HEK293 (cell line): ENCODE measurements at regions not wholly inside any gene's neighbourhood (a gene's known extent, or its start where the extent isn't known, plus 50 kb on each side); places are given as distances from the start of the nearest gene placed in this dataset.

Source experiments
- CTCF ChIA-PET: fragments of 350-600 bp; formaldehyde crosslinking; extraction: SDS; loops from one replicate; lab custom pipeline; 2021; ENCODE audit warnings: antibody characterized with exemption; lab: Yijun Ruan, JAX
- POLR2A ChIA-PET: fragments of 300-600 bp; formaldehyde crosslinking; extraction: SDS; loops from one replicate; lab custom pipeline; 2020; ENCODE audit warnings: antibody characterized with exemption, inconsistent platforms; lab: Yijun Ruan, JAX
- H3K27ac ChIP-seq: fragments of 200-500 bp; sonication (Bioruptor generic); 2 replicates; pipeline ENCODE4 v1.5.1; 2014; ENCODE audit warnings: low read depth, low read length, control low read depth, inconsistent platforms; ENCODE audit errors: extremely low read depth
- H3K36me3 ChIP-seq, 2 experiments: fragments of 200-500 bp in 1 of 2; sonication (Bioruptor generic) in 1 of 2; 1 replicate in 1 of 2; 2 replicates in 1 of 2; pipeline ENCODE4 v1.5.1; 2014 to 2017; ENCODE audit warnings: inconsistent platforms in 2 of 2, low read length in 2 of 2; ENCODE audit not compliant: control insufficient read depth in 2 of 2, insufficient read depth in 1 of 2
- H3K4me1 ChIP-seq: fragments of 200-500 bp; sonication (Bioruptor generic); 2 replicates; pipeline ENCODE4 v1.5.1; 2014; ENCODE audit warnings: mild to moderate bottlenecking, low read length, inconsistent platforms; ENCODE audit not compliant: control insufficient read depth, insufficient read depth
- H3K4me3 ChIP-seq: 2 replicates; pipeline ENCODE4 v1.5.1; 2011; ENCODE audit warnings: low read depth, mild to moderate bottlenecking, control low read depth, low read length, moderate library complexity
- H3K9me3 ChIP-seq: fragments of 200-500 bp; sonication (Bioruptor generic); 2 replicates; pipeline ENCODE4 v1.5.1; 2014; ENCODE audit warnings: low read depth, low read length, inconsistent platforms; ENCODE audit not compliant: control insufficient read depth, insufficient read depth
- EGR2 ChIP-seq: fragments of 450-650 bp; formaldehyde crosslinking; IDR thresholded peaks from 2 replicates; pipeline ENCODE4 v1.5.1; 2016; ENCODE audit warnings: low read depth, missing biosample characterization, missing genetic modification characterization
- FEZF1 ChIP-seq: fragments of 450-650 bp; formaldehyde crosslinking; IDR thresholded peaks from 2 replicates; pipeline ENCODE4 v1.5.1; 2016; ENCODE audit warnings: missing biosample characterization, missing genetic modification characterization
- KLF16 ChIP-seq: fragments of 450-650 bp; formaldehyde crosslinking; IDR thresholded peaks from 2 replicates; pipeline ENCODE4 v1.5.1; 2017; ENCODE audit warnings: missing biosample characterization, missing genetic modification characterization
- KLF8 ChIP-seq: fragments of 450-650 bp; formaldehyde crosslinking; IDR thresholded peaks from 2 replicates; pipeline ENCODE4 v1.5.1; 2016; ENCODE audit warnings: missing biosample characterization, missing genetic modification characterization
- OSR2 ChIP-seq: fragments of 450-650 bp; formaldehyde crosslinking; IDR thresholded peaks from 2 replicates; pipeline ENCODE4 v1.5.1; 2016; ENCODE audit warnings: missing biosample characterization, missing genetic modification characterization
- OVOL3 ChIP-seq: fragments of 450-650 bp; formaldehyde crosslinking; IDR thresholded peaks from 2 replicates; pipeline ENCODE4 v1.5.1; 2016; ENCODE audit warnings: missing biosample characterization, missing genetic modification characterization
- RBAK ChIP-seq: fragments of 450-650 bp; formaldehyde crosslinking; IDR thresholded peaks from 2 replicates; pipeline ENCODE4 v1.5.1; 2016; ENCODE audit warnings: missing biosample characterization, missing genetic modification characterization
- WT1 ChIP-seq: fragments of 450-650 bp; formaldehyde crosslinking; IDR thresholded peaks from 2 replicates; pipeline ENCODE4 v1.5.1; 2016; ENCODE audit warnings: missing biosample characterization, missing genetic modification characterization
- ZIC2 ChIP-seq: fragments of 450-650 bp; formaldehyde crosslinking; IDR thresholded peaks from 2 replicates; pipeline ENCODE4 v1.5.1; 2016; ENCODE audit warnings: missing biosample characterization, missing genetic modification characterization
- ZNF121 ChIP-seq: fragments of 450-650 bp; formaldehyde crosslinking; IDR thresholded peaks from 2 replicates; pipeline ENCODE4 v1.5.1; 2016; ENCODE audit warnings: missing biosample characterization, missing genetic modification characterization
- ZNF16 ChIP-seq: fragments of 450-650 bp; formaldehyde crosslinking; IDR thresholded peaks from 2 replicates; pipeline ENCODE4 v1.5.1; 2016; ENCODE audit warnings: low read depth, missing biosample characterization, missing genetic modification characterization
- ZNF24 ChIP-seq: fragments of 450-650 bp; formaldehyde crosslinking; IDR thresholded peaks from 2 replicates; pipeline ENCODE4 v1.5.1; 2016; ENCODE audit warnings: missing biosample characterization, missing genetic modification characterization
- ZNF248 ChIP-seq: fragments of 450-650 bp; formaldehyde crosslinking; IDR thresholded peaks from 2 replicates; pipeline ENCODE4 v1.5.1; 2017; ENCODE audit warnings: missing biosample characterization, missing genetic modification characterization
- ZNF324 ChIP-seq: fragments of 450-650 bp; formaldehyde crosslinking; IDR thresholded peaks from 2 replicates; pipeline ENCODE4 v1.5.1; 2016; ENCODE audit warnings: missing biosample characterization, missing genetic modification characterization
- ZNF341 ChIP-seq: fragments of 450-650 bp; formaldehyde crosslinking; IDR thresholded peaks from 2 replicates; pipeline ENCODE4; 2016; ENCODE audit warnings: low read depth, missing biosample characterization, missing genetic modification characterization
- ZNF394 ChIP-seq: fragments of 450-650 bp; formaldehyde crosslinking; IDR thresholded peaks from 2 replicates; pipeline ENCODE4 v1.5.1; 2016; ENCODE audit warnings: missing biosample characterization, missing genetic modification characterization, mild to moderate bottlenecking, moderate library complexity, borderline replicate concordance
- ZNF423 ChIP-seq: fragments of 450-650 bp; formaldehyde crosslinking; IDR thresholded peaks from 2 replicates; pipeline ENCODE4 v1.5.1; 2016; ENCODE audit warnings: missing biosample characterization, missing genetic modification characterization
- ZNF426 ChIP-seq: fragments of 450-650 bp; formaldehyde crosslinking; IDR thresholded peaks from 2 replicates; pipeline ENCODE4 v1.5.1; 2017; ENCODE audit warnings: missing biosample characterization, missing genetic modification characterization, mild to moderate bottlenecking, inconsistent platforms, moderate library complexity
- ZNF510 ChIP-seq: fragments of 450-650 bp; formaldehyde crosslinking; IDR thresholded peaks from 2 replicates; pipeline ENCODE4 v1.5.1; 2018; ENCODE audit warnings: mild to moderate bottlenecking, missing genetic modification characterization, missing biosample characterization; ENCODE audit not compliant: insufficient replicate concordance
- ZNF549 ChIP-seq: fragments of 450-650 bp; IDR thresholded peaks from 2 replicates; pipeline ENCODE4 v1.5.1; 2018; ENCODE audit warnings: missing biosample characterization, missing genetic modification characterization, mild to moderate bottlenecking, inconsistent platforms, moderate library complexity
- ZNF561 ChIP-seq: fragments of 450-650 bp; IDR thresholded peaks from 2 replicates; pipeline ENCODE4 v1.5.1; 2018; ENCODE audit warnings: missing biosample characterization, missing genetic modification characterization, borderline replicate concordance
- ZNF658 ChIP-seq: fragments of 450-650 bp; formaldehyde crosslinking; IDR thresholded peaks from 2 replicates; pipeline ENCODE4; 2016; ENCODE audit warnings: missing biosample characterization, missing genetic modification characterization
- ZNF660 ChIP-seq: fragments of 450-650 bp; IDR thresholded peaks from 2 replicates; pipeline ENCODE4 v1.5.1; 2018; ENCODE audit warnings: missing biosample characterization, mild to moderate bottlenecking, missing genetic modification characterization
- ZNF776 ChIP-seq: fragments of 450-650 bp; formaldehyde crosslinking; IDR thresholded peaks from 2 replicates; pipeline ENCODE4 v1.5.0; 2017; ENCODE audit warnings: missing biosample characterization, missing genetic modification characterization, borderline replicate concordance
- ZSCAN16 ChIP-seq: fragments of 450-650 bp; formaldehyde crosslinking; IDR thresholded peaks from 2 replicates; pipeline ENCODE4 v1.5.1; 2016; ENCODE audit warnings: missing biosample characterization, missing genetic modification characterization
- ZXDB ChIP-seq: fragments of 450-650 bp; formaldehyde crosslinking; IDR thresholded peaks from 2 replicates; pipeline ENCODE4 v1.5.1; 2016; ENCODE audit warnings: missing biosample characterization, missing genetic modification characterization
- TF ChIP-seq, protein P1 (sequence below): fragments of 450-650 bp; formaldehyde crosslinking; IDR thresholded peaks from 2 replicates; pipeline ENCODE4 v1.5.1; 2016; ENCODE audit warnings: missing biosample characterization, missing genetic modification characterization
- TF ChIP-seq, protein P2 (sequence below): IDR thresholded peaks from 2 replicates; pipeline ENCODE4 v1.6.1; 2011; ENCODE audit warnings: mild to moderate bottlenecking, low read depth, low read length, borderline replicate concordance
- TF ChIP-seq, protein P3 (sequence below): fragments of 450-650 bp; formaldehyde crosslinking; IDR thresholded peaks from 2 replicates; pipeline ENCODE4 v1.5.1; 2016; ENCODE audit warnings: missing biosample characterization, missing genetic modification characterization
- TF ChIP-seq, protein P4 (sequence below): fragments of 450-650 bp; formaldehyde crosslinking; IDR thresholded peaks from 2 replicates; pipeline ENCODE4 v1.5.1; 2016; ENCODE audit warnings: missing biosample characterization, missing genetic modification characterization
- TF ChIP-seq, protein P5 (sequence below): fragments of 450-650 bp; formaldehyde crosslinking; IDR thresholded peaks from 2 replicates; pipeline ENCODE4 v1.5.1; 2016; ENCODE audit warnings: missing biosample characterization, missing genetic modification characterization, low read depth

DNA sequence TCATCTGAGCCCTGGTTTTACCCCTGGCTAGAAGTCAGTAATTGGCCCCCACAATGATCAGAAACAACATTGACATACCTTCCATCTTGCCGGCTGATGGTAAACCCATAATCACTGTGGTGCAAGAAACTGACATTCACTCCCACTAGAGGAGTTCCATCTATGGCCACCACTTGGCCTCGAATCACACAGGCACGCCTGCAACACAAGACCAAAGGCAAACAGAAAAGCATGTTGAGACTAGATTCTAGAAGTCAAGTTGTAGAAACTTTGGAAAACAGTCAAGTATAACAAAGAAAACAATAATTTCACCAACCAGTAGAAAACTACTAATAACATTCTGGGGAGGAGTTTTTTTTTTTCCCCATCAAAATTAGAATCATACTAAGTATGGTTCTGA is 183.4 kb downstream of the SH2D1A start:
- TF ChIP-seq ZNF561 (tag by site-specific recombination) (no peak), WT1 (tag by site-specific recombination) (no peak), ZNF426 (tag by site-specific recombination) (no peak), OSR2 (tag by site-specific recombination) (no peak), ZNF660 (tag by site-specific recombination) (no peak), EGR2 (tag by site-specific recombination) (no peak), ZNF121 (tag by site-specific recombination) (no peak), KLF16 (no peak), ZSCAN16 (tag by site-specific recombination) (no peak), RBAK (tag by site-specific recombination) (no peak), ZXDB (tag by site-specific recombination) (no peak), ZNF776 (tag by site-specific recombination) (no peak), ZNF510 (tag by site-specific recombination) (no peak), ZNF658 (tag by site-specific recombination) (no peak), ZNF16 (tag by site-specific recombination) (no peak), ZNF324 (tag by site-specific recombination) (no peak), ZNF24 (tag by site-specific recombination) (no peak)
- TF ChIP-seq, protein P1, sequence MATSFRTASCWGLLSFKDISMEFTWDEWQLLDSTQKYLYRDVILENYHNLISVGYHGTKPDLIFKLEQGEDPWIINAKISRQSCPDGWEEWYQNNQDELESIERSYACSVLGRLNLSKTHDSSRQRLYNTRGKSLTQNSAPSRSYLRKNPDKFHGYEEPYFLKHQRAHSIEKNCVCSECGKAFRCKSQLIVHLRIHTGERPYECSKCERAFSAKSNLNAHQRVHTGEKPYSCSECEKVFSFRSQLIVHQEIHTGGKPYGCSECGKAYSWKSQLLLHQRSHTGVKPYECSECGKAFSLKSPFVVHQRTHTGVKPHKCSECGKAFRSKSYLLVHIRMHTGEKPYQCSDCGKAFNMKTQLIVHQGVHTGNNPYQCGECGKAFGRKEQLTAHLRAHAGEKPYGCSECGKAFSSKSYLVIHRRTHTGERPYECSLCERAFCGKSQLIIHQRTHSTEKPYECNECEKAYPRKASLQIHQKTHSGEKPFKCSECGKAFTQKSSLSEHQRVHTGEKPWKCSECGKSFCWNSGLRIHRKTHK (tag by site-specific recombination), result no peak
- TF ChIP-seq, protein P2, sequence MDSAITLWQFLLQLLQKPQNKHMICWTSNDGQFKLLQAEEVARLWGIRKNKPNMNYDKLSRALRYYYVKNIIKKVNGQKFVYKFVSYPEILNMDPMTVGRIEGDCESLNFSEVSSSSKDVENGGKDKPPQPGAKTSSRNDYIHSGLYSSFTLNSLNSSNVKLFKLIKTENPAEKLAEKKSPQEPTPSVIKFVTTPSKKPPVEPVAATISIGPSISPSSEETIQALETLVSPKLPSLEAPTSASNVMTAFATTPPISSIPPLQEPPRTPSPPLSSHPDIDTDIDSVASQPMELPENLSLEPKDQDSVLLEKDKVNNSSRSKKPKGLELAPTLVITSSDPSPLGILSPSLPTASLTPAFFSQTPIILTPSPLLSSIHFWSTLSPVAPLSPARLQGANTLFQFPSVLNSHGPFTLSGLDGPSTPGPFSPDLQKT, result no peak
- TF ChIP-seq, protein P3, sequence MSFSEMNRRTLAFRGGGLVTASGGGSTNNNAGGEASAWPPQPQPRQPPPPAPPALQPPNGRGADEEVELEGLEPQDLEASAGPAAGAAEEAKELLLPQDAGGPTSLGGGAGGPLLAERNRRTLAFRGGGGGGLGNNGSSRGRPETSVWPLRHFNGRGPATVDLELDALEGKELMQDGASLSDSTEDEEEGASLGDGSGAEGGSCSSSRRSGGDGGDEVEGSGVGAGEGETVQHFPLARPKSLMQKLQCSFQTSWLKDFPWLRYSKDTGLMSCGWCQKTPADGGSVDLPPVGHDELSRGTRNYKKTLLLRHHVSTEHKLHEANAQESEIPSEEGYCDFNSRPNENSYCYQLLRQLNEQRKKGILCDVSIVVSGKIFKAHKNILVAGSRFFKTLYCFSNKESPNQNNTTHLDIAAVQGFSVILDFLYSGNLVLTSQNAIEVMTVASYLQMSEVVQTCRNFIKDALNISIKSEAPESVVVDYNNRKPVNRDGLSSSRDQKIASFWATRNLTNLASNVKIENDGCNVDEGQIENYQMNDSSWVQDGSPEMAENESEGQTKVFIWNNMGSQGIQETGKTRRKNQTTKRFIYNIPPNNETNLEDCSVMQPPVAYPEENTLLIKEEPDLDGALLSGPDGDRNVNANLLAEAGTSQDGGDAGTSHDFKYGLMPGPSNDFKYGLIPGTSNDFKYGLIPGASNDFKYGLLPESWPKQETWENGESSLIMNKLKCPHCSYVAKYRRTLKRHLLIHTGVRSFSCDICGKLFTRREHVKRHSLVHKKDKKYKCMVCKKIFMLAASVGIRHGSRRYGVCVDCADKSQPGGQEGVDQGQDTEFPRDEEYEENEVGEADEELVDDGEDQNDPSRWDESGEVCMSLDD (tag by site-specific recombination), result no peak
- no peak overlapping the region for H3K27ac ChIP-seq
- H3K9me3 ChIP-seq, result no peaks in the 10 kb centered on the region; the same call in 1 of the 2 replicates
- H3K4me3 ChIP-seq, result no peak overlapping the region
- ChIA-PET POLR2A (no interaction called here), CTCF (no interaction called here)
- H3K36me3 ChIP-seq, result no peaks in the 10 kb centered on the region
- no peaks in the 10 kb centered on the region for H3K4me1 ChIP-seq

DNA sequence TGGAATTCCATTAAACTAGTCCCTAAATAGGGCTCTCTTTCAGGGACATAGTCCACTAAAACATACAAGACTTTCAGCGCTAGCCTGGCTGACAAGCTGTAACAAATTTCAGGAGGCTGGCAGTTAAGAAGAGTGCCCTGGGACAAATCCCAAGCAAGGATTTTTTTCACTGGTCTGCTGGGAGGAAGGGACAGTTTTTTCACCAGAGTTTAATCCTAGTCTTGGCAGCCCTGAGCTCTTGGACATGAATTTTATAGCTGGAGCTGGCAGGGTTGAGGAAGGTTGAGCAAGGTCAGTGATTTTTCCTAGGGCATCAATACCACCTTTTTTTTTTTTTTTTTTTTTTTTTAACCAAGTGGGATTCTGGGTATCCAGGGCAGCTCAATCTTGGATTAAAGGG is 184.4 kb downstream of the SH2D1A start:
- Histone ChIP-seq H3K4me1 (no peaks in the 10 kb centered on the region), H3K9me3 (no peaks in the 10 kb centered on the region; the same call in 1 of the 2 replicates), H3K36me3 (no peaks in the 10 kb centered on the region), H3K27ac (no peak overlapping the region), H3K4me3 (no peak overlapping the region)
- ChIA-PET POLR2A (no interaction called here), CTCF (interaction anchor here (0.5 to 0.6 kb wide), 2 partner anchors 126 to 692 kb away, joined by 3 to 5 read pairs; no protein-coding TSS in a partner anchor)
- TF ChIP-seq, protein P4, sequence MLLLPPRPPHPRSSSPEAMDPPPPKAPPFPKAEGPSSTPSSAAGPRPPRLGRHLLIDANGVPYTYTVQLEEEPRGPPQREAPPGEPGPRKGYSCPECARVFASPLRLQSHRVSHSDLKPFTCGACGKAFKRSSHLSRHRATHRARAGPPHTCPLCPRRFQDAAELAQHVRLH (tag by site-specific recombination), result no peak
- TF ChIP-seq ZIC2 (no peak), ZNF248 (tag by site-specific recombination) (no peak), ZNF423 (no peak), ZNF341 (no peak), ZNF394 (tag by site-specific recombination) (no peak), KLF8 (tag by site-specific recombination) (no peak), FEZF1 (tag by site-specific recombination) (no peak), OVOL3 (tag by site-specific recombination) (no peak), ZNF549 (tag by site-specific recombination) (no peak)
- TF ChIP-seq, protein P5, sequence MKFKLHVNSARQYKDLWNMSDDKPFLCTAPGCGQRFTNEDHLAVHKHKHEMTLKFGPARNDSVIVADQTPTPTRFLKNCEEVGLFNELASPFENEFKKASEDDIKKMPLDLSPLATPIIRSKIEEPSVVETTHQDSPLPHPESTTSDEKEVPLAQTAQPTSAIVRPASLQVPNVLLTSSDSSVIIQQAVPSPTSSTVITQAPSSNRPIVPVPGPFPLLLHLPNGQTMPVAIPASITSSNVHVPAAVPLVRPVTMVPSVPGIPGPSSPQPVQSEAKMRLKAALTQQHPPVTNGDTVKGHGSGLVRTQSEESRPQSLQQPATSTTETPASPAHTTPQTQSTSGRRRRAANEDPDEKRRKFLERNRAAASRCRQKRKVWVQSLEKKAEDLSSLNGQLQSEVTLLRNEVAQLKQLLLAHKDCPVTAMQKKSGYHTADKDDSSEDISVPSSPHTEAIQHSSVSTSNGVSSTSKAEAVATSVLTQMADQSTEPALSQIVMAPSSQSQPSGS (tag by site-specific recombination), result no peak
